GM18861 (cell line): ENCODE measurements at regions not wholly inside any gene's neighbourhood (a gene's known extent, or its start where the extent isn't known, plus 50 kb on each side); places are given as distances from the start of the nearest gene placed in this dataset.

ENCODE experiments used
- ATAC-seq: cut with Tn5 transposase; IDR thresholded peaks from one replicate; pipeline ENCODE4 v1.9.1; 2021; ENCODE audit not compliant: unreplicated experiment

- ATAC-seq: no peak
Measured at GRCh38 chr15:55031727-55032126, 165.0 kb downstream of the RSL24D1 start.

- no peak for ATAC-seq
Measured at GRCh38 chr15:55026381-55026780, 170.4 kb downstream of the RSL24D1 start.

- ATAC-seq: no peak
Measured at GRCh38 chr15:55017635-55018034, 179.1 kb downstream of the RSL24D1 start.

- no peak for ATAC-seq
Measured at GRCh38 chr15:55016225-55016624, 180.5 kb downstream of the RSL24D1 start.

GRCh38 chr15:55015093-55015445 lies 181.7 kb downstream of the RSL24D1 start:
- ATAC-seq: no peak

- ATAC-seq: no peak
Measured at GRCh38 chr15:55014391-55015092, 182.2 kb downstream of the RSL24D1 start.

GRCh38 chr15:55008421-55008820 lies 188.3 kb downstream of the RSL24D1 start:
- ATAC-seq: no peak

- ATAC-seq: no peak
Measured at GRCh38 chr15:55007561-55007960, 189.2 kb downstream of the RSL24D1 start.

- no peak for ATAC-seq
Measured at GRCh38 chr15:55005679-55006078, 191.1 kb downstream of the RSL24D1 start.

GRCh38 chr15:55003965-55004873 lies 192.5 kb downstream of the RSL24D1 start:
- no peak for ATAC-seq

- no peak for ATAC-seq
Measured at GRCh38 chr15:54998661-54999060, 198.1 kb downstream of the RSL24D1 start.

GRCh38 chr15:54990793-54991192 lies 205.9 kb downstream of the RSL24D1 start:
- ATAC-seq: no peak

- no peak for ATAC-seq
Measured at GRCh38 chr15:54987881-54988280, 208.9 kb downstream of the RSL24D1 start.

- ATAC-seq: no peak
Measured at GRCh38 chr15:54979964-54980363, 216.8 kb downstream of the RSL24D1 start.

- ATAC-seq: no peak
Measured at GRCh38 chr15:54962637-54963036, 234.1 kb downstream of the RSL24D1 start.

GRCh38 chr15:54960266-54960665 lies 236.5 kb downstream of the RSL24D1 start:
- ATAC-seq: no peak

- no peak for ATAC-seq
Measured at GRCh38 chr15:54941417-54941816, 255.3 kb downstream of the RSL24D1 start.

GRCh38 chr15:54917312-54917711 lies 279.4 kb downstream of the RSL24D1 start:
- ATAC-seq: no peak

- no peak for ATAC-seq
Measured at GRCh38 chr15:54915380-54915779, 281.4 kb downstream of the RSL24D1 start.

- ATAC-seq: no peak
Measured at GRCh38 chr15:54884312-54884711, 312.4 kb downstream of the RSL24D1 start.

- ATAC-seq: no peak
Measured at GRCh38 chr15:54859982-54860381, 336.8 kb downstream of the RSL24D1 start.

GRCh38 chr15:54854667-54855066 lies 342.1 kb downstream of the RSL24D1 start:
- no peak for ATAC-seq
